Renal cortex interstitium (tissue), 11 donors: ENCODE measurements at regions not wholly inside any gene's neighbourhood (a gene's known extent, or its start where the extent isn't known, plus 50 kb on each side); places are given as distances from the start of the nearest gene placed in this dataset.
"Not testable (repeated sequence)": the region's sequence is repeated elsewhere in the genome, so short reads cannot be mapped to it uniquely, and the experiment has no call there.

Source experiments
- DNase-seq, 11 donors: peaks; one replicate each; pipeline ENCODE4 v3.0.0-alpha.2; 2013; ENCODE audit warnings: low read depth in 9 of 11, low spot score in 4 of 11; ENCODE audit errors: extremely low read depth in 1 of 11

GRCh38 chr2:172307800-172308199, 119.6 kb upstream of the ITGA6 start:
- DNase-seq, result no peak

GRCh38 chr2:172308253-172308935, 119.0 kb upstream of the ITGA6 start:
- DNase-seq, result no peak

DNA sequence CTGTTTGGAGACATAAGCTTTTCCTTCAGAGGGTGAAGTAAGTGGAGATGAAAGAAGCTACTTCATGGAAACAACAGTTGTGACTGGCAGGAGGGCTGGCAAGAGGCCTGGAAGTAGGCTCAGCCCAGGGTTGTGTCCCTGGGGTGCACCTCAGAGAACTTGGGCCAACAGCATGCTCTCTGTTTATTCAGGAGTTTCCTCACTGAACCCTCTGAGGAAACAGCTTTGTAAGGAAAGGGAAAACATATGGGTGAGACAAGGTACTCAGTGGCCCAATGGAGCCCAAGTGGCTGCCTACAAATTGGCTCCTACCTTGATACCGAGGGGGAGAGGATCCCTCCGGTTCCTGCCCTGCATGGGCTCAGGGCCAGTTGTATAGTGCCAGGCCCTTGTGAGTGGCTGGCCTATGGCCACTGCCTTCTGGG, 115.5 kb upstream of the ITGA6 start:
- no peak for DNase-seq

DNA sequence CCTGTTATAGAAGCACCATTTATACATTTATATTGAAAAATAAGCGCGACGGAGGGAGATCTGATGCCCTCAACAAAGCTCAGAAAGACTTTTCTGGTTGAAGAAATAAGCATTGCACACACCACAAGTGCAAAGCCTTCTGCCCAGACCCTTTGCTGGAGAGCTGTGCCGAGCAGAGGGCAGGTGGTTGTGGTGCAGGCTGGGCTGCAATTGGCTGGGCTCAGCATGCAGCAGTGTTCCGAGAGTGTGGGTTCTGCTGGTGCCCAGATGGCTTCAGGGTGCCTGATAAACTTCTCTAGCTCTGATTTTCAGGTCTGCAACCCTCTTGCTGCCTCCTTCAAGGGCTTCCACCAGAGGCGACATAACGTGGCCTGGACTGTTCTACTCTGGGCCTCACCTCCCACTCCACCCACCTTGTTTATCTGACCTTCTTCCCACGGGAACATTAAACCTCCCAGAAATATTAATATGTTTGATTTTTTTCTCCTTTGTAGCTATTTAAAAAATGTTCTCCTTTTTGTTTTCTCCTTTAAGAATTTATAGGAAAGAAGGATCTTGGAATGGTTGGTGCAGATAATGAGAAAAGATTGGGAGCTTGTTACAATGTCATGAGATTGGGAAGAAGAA, 113.6 kb upstream of the ITGA6 start:
- DNase-seq, result no peak

DNA sequence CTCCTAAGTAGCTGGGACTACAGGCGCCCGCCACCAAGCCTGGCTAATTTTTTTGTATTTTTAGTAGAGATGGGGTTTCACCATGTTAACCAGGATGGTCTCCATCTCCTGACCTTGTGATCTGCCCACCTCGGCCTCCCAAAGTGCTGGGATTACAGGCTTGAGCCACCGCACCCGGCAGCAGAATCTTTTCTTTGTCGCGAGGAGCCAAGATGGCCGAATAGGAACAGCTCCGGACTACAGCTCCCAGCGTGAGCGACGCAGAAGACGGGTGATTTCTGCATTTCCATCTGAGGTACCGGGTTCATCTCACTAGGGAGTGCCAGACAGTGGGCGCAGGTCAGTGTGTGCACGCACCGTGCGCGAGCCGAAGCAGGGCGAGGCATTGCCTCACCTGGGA, 112.3 kb upstream of the ITGA6 start:
- not testable (repeated sequence) for DNase-seq

DNA sequence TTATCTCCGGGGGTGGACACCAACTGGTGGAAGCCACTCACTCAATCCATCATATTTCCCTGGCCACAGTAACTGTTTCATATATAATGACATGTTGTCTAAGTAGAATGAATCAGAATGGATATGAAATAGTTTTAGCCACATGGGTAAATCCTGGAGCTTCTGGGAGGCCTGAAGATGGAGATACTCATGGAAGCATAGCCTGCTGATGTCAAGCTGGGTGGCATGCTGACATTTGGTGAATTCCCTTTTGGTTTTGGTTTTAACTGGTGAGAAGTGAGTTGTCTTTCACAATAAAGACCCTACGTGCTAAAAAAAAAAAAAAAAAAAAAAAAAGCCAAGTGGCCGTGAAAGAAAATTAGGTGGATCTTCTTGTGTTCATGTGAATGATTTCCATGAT, 105.3 kb upstream of the ITGA6 start:
- no peak for DNase-seq

- no peak for DNase-seq
These were observed 104.1 kb upstream of the ITGA6 start for GRCh38 chr2:172323256-172323655.

DNA sequence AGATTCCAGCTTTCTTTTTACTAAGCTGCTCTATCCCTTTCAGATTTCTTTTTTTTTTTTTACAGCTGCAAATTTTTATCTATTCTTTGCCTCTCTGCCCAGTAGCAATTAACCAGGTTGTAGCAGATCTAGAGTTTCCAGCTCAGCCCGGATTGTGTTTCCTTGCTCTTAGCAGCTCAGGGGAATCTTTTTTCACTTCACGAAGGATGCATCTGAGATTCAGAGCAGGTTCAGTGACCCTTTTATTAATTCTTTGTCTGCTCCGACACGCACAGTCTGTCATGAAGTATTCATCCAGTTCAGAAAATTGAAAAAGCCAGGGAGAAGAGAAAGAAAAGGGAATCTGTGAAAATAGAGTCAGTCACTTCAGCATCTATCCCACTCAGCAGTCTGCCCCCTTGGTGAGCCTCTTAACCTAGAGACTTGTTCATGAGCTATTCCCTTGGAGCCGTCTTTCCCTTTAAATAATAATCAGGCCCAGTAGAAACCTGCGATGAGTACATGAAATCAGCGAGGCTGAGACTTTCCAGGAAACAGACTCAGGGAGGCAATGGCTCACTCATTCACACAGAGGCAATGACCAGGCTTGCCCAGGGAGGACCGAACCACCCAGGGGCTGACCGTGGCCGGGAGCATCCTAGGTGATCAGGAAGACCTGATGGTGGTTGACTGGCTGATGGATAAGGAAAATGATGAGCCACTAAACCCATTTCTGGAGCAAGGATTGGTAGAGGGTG, 103.4 kb upstream of the ITGA6 start:
- DNase-seq, result peak in 4 of 11 donors; percentile 18 to 57 (median 41)

DNA sequence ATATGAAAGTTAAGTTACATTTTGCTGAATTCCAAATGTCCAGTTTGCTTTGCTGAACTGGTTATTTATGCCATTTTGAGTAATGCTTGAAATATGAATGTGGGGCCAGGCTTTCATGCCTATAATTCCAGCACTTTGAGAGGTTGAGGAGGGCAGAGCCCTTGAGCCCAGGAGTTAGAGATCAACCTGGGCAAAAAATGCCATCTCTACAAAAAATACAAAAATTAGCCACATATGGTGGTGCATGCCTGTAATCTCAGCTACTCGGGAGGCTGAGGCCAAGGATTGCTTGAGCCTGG, 101.2 kb upstream of the ITGA6 start:
- DNase-seq, result no peak

- DNase-seq, result no peak
These were observed 99.1 kb upstream of the ITGA6 start for GRCh38 chr2:172328103-172328841.

DNA sequence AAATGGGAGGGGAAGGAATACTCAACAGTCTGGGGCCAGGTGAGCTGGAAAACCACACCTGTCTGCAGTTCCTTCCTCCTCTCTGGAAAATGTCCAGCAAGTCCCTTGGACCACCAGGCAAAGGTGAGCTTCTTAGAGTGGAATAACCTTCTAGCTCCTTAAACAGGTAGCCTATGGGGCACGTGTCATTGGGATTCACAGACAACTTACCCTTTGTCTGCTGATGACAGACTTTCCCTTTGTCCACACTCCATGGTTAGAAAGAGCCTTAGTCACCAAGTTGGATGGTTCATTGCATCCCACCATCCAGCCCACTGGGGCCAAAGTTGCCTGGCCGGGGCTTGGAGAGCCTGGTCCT, 98.0 kb upstream of the ITGA6 start:
- no peak for DNase-seq

DNA sequence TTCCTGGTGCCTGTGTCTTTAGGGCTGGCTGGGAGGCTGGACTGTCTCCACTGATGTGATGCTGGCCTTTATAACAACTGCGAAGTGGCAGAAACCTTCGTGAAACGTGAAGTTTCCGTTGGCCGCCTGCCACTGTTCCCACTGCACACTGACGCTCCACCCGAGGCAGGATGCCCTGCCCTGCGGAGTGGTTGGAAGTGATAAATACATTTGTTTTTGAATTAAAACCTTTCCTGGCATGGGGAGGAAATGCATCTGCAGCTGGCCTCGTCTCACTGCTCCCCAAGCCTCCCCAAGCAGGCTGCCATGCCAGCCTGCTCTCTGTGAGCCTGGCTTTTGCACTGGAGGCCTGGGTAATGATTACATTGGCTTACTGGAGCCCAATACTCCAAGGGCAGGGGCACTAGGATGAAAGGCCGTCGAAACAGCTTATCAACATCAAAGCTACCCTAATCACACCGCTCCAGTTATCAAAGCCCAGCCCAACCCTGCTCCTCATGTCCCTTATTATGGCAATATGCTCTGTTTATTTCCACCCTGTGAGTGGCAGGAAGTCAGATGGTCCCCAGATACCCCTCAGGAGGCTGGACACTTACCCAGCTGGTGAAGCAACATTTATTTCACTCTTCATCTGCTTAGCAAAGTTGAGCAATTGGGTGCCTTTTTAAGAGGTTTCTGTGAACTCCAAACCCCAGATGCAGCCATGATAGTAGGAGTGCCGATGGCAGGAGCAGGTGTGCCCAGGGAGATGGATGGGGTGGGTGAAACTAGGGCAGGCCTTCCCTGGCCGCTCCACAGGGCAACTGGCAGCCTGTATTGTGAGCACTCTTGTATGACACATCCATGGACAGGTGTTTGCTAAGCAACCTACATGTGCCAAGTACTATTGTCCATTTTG, 97.4 kb upstream of the ITGA6 start:
- no peak for DNase-seq

GRCh38 chr2:172332507-172332906, 94.9 kb upstream of the ITGA6 start:
- no peak for DNase-seq

GRCh38 chr2:172333235-172333977, 94.0 kb upstream of the ITGA6 start:
- DNase-seq, result no peak

DNA sequence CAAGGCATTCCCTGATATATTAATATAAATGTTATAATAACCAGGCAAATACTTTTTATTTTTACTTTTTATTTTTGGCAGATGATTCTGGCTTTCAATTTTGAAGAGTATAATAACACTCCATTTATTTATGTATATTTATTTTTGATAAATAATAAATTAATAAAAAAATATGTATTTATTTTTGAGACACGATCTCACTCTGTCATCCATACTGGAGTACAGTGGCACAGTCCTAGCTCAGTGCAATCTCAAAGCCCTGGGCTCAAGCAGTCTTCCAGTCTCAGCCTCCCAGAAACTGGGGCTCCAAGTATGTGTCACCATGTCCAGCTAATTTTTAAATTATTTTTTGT, 93.4 kb upstream of the ITGA6 start:
- no peak for DNase-seq

DNA sequence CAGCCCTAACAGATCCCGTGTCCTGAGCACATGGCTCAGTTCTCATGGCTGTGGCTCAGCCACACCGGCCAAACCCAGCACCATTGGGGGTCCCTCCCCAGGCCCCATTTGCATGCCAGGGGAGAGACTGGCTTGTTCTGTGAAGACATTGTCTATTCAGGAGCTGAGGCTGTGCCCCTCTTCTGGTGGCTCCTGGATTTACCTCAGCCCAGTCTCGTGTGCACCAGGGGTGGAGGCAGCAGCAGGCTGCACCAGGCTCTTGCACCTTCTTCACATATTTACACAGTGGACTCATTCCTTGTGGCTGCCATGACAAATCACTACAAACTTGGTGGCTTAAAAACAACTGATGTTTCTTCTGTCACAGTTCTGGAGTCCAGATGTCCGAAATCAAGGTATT, 92.4 kb upstream of the ITGA6 start:
- DNase-seq, result no peak

DNA sequence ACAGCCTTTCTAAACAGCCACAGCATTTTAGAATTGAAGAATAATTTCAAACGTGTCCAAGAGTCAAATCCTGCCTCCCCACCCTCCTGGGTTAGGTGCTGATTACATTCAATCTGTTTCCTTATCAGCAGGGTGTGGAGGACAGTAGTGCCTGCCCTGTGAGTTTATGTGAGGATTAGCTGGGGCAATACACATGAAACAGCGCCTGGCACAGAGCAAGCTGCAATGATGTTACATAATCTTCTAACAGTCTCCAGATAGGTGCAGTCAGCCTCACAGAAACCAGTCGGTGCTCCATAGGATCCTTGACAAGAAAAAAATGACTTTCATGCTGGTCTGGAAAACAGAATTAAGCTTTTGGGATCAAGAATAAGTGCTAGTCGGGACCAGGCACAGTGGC, 91.7 kb upstream of the ITGA6 start:
- no peak for DNase-seq

DNA sequence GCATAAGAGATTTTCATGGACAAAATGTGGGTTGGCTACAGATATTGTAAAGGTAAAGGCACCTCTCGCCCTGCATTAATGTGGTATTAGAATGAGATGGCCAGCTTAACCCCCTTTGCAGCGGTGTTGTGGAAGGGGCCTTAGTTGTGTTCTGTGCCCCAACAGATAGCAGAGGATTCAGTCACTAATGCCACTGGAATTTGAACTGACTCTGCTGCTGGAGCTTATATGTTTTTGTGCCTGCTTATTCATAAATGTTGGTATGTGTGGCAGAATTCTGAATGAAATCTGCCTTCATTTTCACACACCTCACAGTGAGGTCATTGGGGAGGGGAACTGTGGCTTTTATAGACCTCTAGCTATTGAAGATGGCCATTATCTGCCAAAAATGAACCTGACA, 90.7 kb upstream of the ITGA6 start:
- DNase-seq, result no peak
